Natural killer cell treated with Interleukin-12 subunit alpha and Interleukin-12 subunit beta and Interleukin-15 and Interleukin-18, amount 100 ng/mL, for 72 hours (primary cell): ENCODE measurements at regions not wholly inside any gene's neighbourhood (a gene's known extent, or its start where the extent isn't known, plus 50 kb on each side); places are given as distances from the start of the nearest gene placed in this dataset.
A peak's percentile ranks its signal among the peaks of the same experiment; 100 is the strongest.

Experiments used
- ATAC-seq, 2 donors: fragments of 150-1000 bp; cut with Tn5 transposase in 1 of 2; sonication (Bioruptor Pico), chemical (Tn5 transposase) in 1 of 2; 2 replicates each; pipeline ENCODE4 v1.10.0; 2021
- DNase-seq: peaks from one replicate; pipeline ENCODE4 v3.0.0; 2022; ENCODE audit warnings: low spot score
- H3K27ac Mint-ChIP-seq, 2 donors: 1 replicate in 1 of 2; 2 replicates in 1 of 2; pipeline ENCODE4 v1.8.0; 2022; ENCODE audit warnings: mixed read lengths in 2 of 2, mild to moderate bottlenecking in 1 of 2, moderate library complexity in 1 of 2
- H3K27me3 Mint-ChIP-seq, 2 donors: 1 replicate in 1 of 2; 2 replicates in 1 of 2; pipeline ENCODE4 v1.8.0; 2022; ENCODE audit warnings: mixed read lengths in 2 of 2
- H3K36me3 Mint-ChIP-seq: one replicate; pipeline ENCODE4 v1.8.0; 2022; ENCODE audit warnings: mixed read lengths
- H3K4me1 Mint-ChIP-seq, 2 donors: 1 replicate in 1 of 2; 2 replicates in 1 of 2; pipeline ENCODE4 v1.8.0; 2022; ENCODE audit warnings: low read depth in 2 of 2, mixed read lengths in 2 of 2, mild to moderate bottlenecking in 1 of 2
- H3K4me3 Mint-ChIP-seq: one replicate; pipeline ENCODE4 v1.8.0; 2022; ENCODE audit warnings: mixed read lengths
- H3K9me3 Mint-ChIP-seq: 2 replicates; pipeline ENCODE4 v1.8.0; 2022; ENCODE audit warnings: mixed read lengths

DNA sequence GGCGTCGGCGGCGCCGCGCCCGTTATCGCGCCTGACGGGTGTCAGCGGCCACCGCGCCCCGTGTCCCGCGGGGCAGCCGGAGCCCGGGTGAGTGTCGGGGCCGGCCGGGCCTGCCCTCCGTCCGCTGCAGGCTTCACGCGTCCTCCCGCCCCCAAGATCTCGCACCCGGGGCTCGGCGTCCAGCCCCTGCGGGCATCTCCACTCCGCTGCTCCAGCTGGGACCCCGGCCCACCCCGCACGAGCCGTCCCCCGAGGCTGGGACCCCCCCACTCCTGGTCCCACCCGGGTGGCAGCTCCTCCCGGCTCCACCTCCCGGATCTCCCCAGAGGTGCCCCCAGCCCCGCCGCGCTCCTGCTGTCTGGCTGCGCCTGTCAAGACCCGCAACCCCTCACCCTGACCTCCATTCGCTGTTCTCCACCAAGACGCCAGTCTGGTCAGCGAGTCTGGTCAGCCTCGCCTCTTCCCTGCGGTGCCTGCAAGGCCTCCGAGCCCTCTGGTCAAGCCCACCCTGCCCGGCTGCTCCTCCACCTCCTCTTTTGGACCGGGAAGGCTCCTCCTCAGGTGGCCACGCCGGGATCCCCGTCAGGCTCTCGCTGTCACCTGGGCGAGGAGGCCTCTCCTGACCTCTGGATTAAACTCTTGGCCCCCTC is 66.0 kb upstream of the NKX1-1 start:
- Mint-ChIP-seq H3K27ac (no peak overlapping the region), H3K4me3 (no peak overlapping the region), H3K27me3 (peaks cover 6 to 12% of the 10 kb centered on the region in 2 donors), H3K4me1 (no peaks in the 10 kb centered on the region), H3K36me3 (peaks cover 4% of the 10 kb centered on the region), H3K9me3 (peaks cover 15% of the 10 kb centered on the region)
- DNase-seq (peak; percentile 51), ATAC-seq (no peak)

DNA sequence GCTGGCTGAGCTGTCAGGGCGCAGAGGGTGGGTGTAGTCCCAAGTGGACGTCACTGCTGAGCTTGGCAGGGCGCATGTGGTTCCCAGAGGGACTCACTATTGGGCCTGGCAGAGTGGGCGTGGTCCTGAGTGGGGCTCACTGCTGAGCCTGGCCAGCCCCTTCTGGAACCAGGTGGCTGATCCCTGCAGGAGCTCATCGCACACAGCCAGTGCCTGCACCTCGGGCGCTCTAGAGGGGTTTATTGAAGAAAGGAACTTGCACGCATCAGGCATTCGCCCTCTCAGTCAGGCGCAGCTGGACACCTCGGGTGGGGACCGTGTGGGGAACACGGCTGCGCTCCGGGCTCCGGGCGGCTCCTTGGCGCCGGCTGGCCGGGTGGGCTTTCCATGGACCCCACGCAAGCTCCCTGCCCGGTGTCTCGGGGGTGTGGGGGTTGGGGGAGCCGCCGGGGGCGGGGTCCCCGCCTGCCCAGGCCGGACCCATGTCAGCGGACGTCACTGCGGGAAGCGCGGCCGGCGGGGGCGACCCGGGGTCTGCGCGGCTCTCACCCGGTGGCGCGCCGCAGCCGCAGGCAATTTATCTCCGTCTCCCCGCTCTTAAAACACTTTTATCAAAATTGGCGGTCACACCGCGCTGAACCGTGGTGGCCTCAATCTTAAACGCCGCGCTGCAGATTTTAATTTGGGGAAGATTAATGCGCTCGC is 65.4 kb upstream of the NKX1-1 start:
- no peaks in the 10 kb centered on the region for H3K4me1 Mint-ChIP-seq
- no peak overlapping the region for H3K4me3 Mint-ChIP-seq
- H3K36me3 Mint-ChIP-seq: peaks cover 5% of the 10 kb centered on the region
- no peak for ATAC-seq
- no peak overlapping the region for H3K27ac Mint-ChIP-seq
- peaks cover 16% of the 10 kb centered on the region for H3K9me3 Mint-ChIP-seq
- H3K27me3 Mint-ChIP-seq: peaks cover 6 to 12% of the 10 kb centered on the region in 2 donors
- peak; percentile 54 for DNase-seq

DNA sequence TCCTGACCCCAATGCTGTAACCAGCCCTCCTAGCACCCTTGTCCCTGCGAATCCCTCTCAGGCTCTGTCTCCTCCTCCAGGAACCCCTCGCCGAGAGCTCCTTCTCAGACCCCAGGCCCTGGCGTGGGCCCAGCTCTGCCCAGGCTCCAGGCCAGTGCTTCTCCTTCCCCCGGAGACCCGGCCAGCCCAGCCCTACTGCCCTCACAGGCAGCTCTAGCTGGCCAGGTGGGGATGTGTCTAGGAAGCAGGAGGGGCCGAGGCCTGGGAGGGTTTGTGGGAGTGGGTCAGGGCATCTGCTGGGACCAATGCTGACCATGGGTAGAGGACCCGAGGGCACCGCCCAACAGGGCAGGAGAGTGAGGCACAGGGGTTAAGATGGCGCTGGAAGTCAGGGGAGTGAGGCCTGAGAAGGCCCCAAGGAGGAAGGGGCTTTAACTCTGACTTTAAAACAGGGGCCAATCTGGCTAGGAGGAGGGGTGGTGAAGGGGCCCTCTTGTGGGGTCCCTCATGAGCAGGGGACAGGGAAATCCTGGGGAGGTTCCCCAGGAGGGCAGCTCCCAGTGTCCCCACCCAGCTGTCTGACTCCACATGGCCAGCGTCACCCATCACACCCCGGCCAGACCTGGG is 64.7 kb upstream of the NKX1-1 start:
- H3K4me3 Mint-ChIP-seq: no peak overlapping the region
- ATAC-seq (no peak), DNase-seq (peak; percentile 51)
- no peaks in the 10 kb centered on the region for H3K4me1 Mint-ChIP-seq
- H3K27me3 Mint-ChIP-seq: peaks cover 6 to 9% of the 10 kb centered on the region in 2 donors
- no peak overlapping the region for H3K27ac Mint-ChIP-seq
- H3K36me3 Mint-ChIP-seq: peaks cover 5% of the 10 kb centered on the region
- H3K9me3 Mint-ChIP-seq: peaks cover 16% of the 10 kb centered on the region

DNA sequence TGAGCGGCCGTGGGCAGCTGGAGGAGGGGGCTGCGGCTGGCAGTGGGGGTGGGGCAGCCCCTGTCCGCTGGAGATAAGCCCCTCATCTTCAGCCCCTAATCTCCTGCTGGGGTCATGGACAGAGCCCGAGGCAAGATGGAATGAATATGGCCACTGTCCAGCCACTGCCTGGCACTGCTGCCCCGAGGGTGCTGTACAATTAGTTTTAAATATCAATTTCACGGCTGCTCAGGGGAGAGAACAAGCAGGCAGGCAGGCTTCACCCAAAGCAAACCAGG is 64.1 kb upstream of the NKX1-1 start:
- Mint-ChIP-seq H3K4me1 (no peaks in the 10 kb centered on the region), H3K36me3 (peaks cover 5% of the 10 kb centered on the region), H3K4me3 (no peak overlapping the region), H3K9me3 (peaks cover 13% of the 10 kb centered on the region), H3K27me3 (peaks cover under 1 to 3% of the 10 kb centered on the region in 2 donors), H3K27ac (no peak overlapping the region)
- ATAC-seq (no peak), DNase-seq (no peak)

DNA sequence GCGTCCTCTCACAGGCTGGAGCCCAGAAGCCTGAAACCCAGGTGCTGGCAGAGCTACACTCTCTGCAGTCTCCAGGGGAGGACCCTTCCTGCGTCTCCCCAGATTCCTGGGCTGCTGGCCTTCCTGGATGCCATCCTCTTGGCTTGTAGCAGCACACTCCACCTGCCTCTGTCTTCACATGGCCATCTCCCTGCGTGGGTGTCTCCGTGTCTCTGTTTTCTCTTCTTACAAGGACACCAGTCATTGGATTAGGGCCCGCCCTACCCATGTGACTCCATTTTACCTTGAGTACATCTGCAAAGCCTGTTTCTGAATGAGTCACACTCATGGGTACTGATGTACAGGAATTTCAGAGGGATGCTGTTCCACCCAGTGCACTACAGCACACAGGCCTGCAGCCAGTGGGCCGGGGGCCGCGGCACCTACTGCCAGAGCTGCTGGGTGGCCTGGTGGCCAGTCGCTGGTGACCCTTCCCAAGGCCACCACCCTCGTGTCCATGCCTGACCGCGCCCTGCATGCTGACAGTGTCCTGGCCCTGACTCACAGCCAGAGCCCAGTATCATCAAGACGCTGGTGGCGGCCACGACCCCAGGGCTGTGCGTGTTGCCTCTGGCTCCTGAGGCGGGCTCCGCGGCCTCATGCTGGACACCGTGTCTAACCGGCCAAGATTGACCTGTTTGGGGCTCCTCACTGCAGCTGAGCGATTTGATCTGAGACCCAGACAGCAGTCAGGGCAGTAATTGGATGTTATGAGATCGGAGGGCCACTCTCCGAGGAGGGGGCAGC is 63.6 kb upstream of the NKX1-1 start:
- DNase-seq: peak; percentile 45
- Mint-ChIP-seq H3K27ac (no peak overlapping the region), H3K4me3 (no peak overlapping the region), H3K9me3 (peaks cover 13% of the 10 kb centered on the region), H3K36me3 (peaks cover 5% of the 10 kb centered on the region), H3K4me1 (no peaks in the 10 kb centered on the region), H3K27me3 (no peaks in the 10 kb centered on the region)
- no peak for ATAC-seq

DNA sequence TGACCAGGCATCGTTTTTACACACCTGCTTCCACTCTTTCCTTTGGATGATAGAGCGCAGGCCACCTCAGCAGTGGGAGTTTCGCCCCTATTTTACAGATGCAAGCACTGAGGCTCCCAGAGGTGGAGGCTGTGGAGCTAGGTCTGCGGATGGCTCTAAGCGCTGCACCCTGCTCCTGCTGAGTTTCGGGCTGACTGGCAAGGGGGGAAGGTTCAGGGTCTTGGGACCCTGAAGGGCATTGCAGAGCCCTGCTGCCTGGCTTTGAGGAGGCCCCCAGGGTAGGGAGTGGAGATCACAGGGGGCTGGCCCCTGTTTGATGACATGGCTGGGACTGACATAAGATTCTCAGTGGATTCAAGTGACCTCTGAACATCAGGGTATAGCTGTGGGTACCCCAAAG is 62.8 kb upstream of the NKX1-1 start:
- Mint-ChIP-seq H3K4me1 (no peaks in the 10 kb centered on the region), H3K27me3 (no peaks in the 10 kb centered on the region), H3K36me3 (peaks cover 5% of the 10 kb centered on the region), H3K27ac (no peak overlapping the region), H3K4me3 (no peak overlapping the region), H3K9me3 (peaks cover 13% of the 10 kb centered on the region)
- peak; percentile 53 for DNase-seq
- no peak for ATAC-seq

DNA sequence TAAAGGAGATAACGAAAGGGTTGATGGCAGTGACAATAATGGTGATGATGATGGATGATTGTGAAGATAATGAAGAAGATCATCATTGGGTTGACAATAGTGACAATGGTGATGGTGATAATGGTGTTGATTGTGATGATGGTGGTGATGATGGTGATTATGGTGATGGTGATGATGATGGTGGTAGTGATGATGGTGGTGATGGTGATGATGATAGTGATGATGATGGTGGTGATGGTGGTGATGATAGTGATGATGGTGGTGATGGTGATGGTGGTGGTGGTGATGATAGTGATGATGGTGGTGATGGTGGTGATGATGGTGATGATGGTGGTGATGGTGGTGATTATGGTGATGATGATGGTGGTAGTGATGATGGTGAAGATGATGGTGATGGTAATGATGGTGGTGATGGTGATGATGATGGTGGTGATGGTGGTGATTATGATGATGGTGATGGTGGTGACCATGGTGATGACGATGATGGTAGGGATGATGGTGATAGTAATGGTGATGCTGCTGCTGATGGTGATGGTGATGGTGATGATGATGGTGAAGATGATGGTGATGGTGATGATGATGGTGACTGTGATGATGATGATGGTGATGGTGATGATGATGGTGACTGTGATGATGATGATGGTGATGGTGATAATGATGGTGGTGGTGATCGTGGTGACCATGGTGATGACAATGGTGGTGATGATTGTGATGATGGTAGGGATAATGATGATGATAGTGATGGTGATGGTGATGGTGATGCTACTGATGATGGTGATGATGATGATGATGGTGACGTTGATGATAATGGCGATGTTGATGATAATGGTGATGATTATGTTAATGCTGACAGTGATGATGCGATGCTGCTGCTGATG is 61.6 kb upstream of the NKX1-1 start:
- ATAC-seq: no peak

DNA sequence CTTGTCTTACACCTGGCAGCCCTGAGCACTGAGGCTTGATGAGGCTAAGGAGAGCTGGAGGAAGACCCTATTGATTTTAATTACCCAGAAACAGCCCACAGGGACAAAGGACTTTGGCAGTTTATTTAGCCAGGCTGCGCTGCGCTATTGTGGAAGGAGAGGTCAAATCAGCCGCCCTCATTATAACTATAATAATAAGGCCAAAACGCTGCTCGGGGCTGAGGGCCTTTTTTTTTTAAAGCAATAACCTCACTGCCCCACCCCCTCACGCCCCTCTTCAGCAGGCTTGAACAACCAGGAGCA is 60.6 kb upstream of the NKX1-1 start:
- no peak overlapping the region for H3K4me3 Mint-ChIP-seq
- ATAC-seq (no peak), DNase-seq (no peak)
- H3K36me3 Mint-ChIP-seq: peaks cover 5% of the 10 kb centered on the region
- H3K4me1 Mint-ChIP-seq: no peaks in the 10 kb centered on the region
- peaks cover 13% of the 10 kb centered on the region for H3K9me3 Mint-ChIP-seq
- H3K27ac Mint-ChIP-seq: no peak overlapping the region
- H3K27me3 Mint-ChIP-seq: peaks cover 0 to under 1% of the 10 kb centered on the region in 2 donors

More for the DNA sequence above, 61.6 kb upstream of the NKX1-1 start:
- no peak for DNase-seq
- Mint-ChIP-seq H3K27me3 (no peaks in the 10 kb centered on the region), H3K36me3 (peaks cover 5% of the 10 kb centered on the region), H3K4me1 (no peaks in the 10 kb centered on the region), H3K9me3 (peaks cover 13% of the 10 kb centered on the region), H3K4me3 (no peak overlapping the region), H3K27ac (no peak overlapping the region)

DNA sequence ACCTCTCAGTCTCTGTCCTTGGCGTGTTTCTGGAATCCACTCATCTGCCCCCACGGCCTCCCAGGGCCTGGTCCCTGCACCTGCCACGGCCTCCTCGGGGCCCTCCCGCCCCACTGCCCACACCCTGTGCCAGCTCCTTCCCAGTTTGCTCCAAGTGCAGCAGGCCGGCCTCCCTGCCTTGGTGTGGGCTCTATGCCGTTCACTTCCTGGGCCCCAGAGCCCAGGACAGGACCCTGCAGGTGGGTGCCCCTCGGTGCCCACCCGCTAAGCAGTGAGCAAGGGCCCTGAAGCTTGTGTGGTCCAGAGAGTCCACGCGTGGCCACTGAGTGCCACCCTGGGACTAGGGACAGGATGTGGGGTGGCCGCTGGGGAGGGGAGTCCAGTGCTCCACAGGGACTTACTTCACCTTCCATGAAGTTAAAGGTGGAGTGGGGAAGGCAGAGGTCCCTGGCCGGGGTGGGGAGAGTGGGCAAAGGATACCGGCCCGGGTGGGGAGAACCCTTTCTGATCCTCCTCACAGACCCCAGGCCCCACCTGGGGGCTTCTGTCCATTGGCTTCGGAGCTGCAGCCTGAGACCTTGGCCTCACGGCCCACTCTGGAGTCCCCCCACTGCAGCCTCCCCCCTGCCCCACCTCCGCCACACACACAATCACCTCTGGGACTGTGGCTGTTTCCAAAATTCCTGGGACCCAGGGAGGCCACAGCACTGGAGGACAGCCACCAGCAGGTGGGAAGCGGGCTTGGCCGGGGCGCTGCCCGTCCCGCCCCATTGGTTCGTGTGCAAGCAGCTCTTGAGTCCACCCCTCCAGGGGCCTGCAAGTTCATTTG is 60.0 kb upstream of the NKX1-1 start:
- Mint-ChIP-seq H3K4me3 (no peak overlapping the region), H3K36me3 (peaks cover 5% of the 10 kb centered on the region), H3K4me1 (no peaks in the 10 kb centered on the region), H3K9me3 (peaks cover 13% of the 10 kb centered on the region), H3K27ac (no peak overlapping the region), H3K27me3 (peaks cover 4 to 5% of the 10 kb centered on the region in 2 donors)
- DNase-seq (peak; percentile 20), ATAC-seq (peak in 1 of 2 donors; percentile 1)

DNA sequence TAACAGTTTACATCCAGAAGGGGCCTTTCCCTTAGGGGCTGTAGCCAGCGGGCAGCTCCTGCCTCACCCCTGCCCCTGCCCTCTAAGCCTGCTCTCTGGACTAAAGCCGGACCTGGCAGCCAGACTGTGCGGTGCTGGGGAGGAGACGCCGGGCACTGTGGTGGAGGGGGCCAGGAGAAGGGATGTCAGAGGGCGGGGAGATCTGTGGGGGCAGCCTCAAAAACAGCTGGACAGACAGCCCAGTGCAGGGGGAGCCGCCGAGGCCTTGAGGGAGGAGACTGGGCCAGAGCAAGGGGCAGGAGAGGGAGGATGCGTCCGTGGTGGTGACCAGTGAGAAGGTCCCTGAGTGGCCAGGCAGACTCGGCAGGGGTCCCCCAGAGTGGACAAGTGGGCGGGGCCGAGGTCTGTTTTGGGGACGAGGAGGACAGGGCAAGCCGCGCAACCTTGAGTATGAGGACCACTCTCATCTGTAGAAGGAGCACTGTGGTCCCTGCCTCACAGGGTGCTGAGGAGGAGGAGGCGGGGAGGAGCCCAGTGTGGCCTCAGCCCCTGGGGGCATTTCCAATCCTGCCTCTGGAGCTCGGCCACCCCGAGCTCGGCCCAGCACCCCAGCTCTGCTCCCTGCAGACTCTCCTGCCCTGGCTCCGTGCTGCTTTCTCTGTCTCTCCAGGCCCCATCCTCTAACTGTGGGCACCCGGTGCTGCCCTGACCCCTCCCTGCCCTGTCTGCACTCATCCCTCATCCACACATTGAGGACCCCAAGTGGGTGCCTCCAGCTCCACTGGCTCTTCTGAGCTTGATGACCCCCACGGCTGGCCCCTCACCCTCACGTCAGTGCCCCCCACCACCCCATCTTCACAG is 59.2 kb upstream of the NKX1-1 start:
- Mint-ChIP-seq H3K27ac (no peak overlapping the region), H3K36me3 (peaks cover 5% of the 10 kb centered on the region), H3K27me3 (peaks cover 8 to 13% of the 10 kb centered on the region in 2 donors), H3K4me3 (no peak overlapping the region), H3K9me3 (peaks cover 13% of the 10 kb centered on the region), H3K4me1 (no peaks in the 10 kb centered on the region)
- ATAC-seq (no peak), DNase-seq (peak; percentile 47)

DNA sequence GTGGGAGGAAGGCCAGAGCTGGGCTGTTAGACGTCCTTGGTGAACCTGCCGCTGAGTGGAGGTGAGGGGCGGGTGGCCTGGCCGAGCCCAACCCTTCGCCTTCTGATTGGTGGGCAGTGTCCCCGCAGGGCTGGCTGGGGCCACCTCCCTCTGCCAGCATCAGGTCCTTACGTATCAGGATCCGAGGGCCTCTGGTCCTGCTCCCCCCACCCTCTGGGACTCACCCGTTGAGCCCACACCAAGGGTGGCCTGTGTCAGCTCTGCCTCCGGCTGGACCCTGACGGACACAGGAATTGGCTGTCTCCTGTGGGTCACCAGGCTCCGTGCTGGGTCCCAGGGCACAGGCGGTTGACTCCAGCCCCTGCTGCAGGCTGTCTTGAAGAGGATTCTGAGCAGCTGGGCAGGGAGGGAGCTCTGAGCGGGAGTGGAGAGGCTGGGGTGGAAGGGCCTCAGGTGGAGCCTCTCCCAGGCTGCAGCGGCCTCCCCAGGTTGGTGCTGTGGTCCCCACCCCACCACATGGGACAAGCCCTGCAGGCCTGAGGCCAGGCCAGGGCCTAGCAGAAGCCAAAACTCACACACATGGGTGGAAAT is 58.4 kb upstream of the NKX1-1 start:
- H3K36me3 Mint-ChIP-seq: peaks cover 5% of the 10 kb centered on the region
- H3K27me3 Mint-ChIP-seq: peaks cover 12 to 16% of the 10 kb centered on the region in 2 donors
- H3K4me1 Mint-ChIP-seq: no peaks in the 10 kb centered on the region
- ATAC-seq (no peak), DNase-seq (peak; percentile 41)
- no peak overlapping the region for H3K4me3 Mint-ChIP-seq
- peaks cover 13% of the 10 kb centered on the region for H3K9me3 Mint-ChIP-seq
- H3K27ac Mint-ChIP-seq: no peak overlapping the region
